PC-3 (cell line): ENCODE measurements at regions not wholly inside any gene's neighbourhood (a gene's known extent, or its start where the extent isn't known, plus 50 kb on each side); places are given as distances from the start of the nearest gene placed in this dataset.

Experiments
- CTCF ChIP-seq: fragments of 300-600 bp; sonication (generic); conservative IDR thresholded peaks from 2 replicates; pipeline ENCODE4 v1.5.1; 2017; ENCODE audit warnings: antibody characterized with exemption, low read depth, mild to moderate bottlenecking, low read length
- EZH2 ChIP-seq: fragments of 300-600 bp; sonication (generic); IDR thresholded peaks from one replicate; pipeline ENCODE4 v1.6.1; 2017; ENCODE audit warnings: antibody characterized with exemption, mild to moderate bottlenecking, low read length; ENCODE audit not compliant: unreplicated experiment

GRCh38 chr3:189101594-189101993 is 70.2 kb upstream of the TPRG1 start:
- TF ChIP-seq EZH2 (no peak), CTCF (no peak)
